T-helper 1 cell (primary cell): ENCODE measurements at regions not wholly inside any gene's neighbourhood (a gene's known extent, or its start where the extent isn't known, plus 50 kb on each side); places are given as distances from the start of the nearest gene placed in this dataset.
A peak's percentile ranks its signal among the peaks of the same experiment; 100 is the strongest.
"Not testable (repeated sequence)": the region's sequence is repeated elsewhere in the genome, so short reads cannot be mapped to it uniquely, and the experiment has no call there.

Experiments
- DNase-seq, 5 donors: peaks; one replicate each; pipeline ENCODE4 v3.0.0-alpha.2; 2012 to 2020

- no peak for DNase-seq
Measured at GRCh38 chr9:113665064-113665463, 201.5 kb downstream of the RGS3 start.

GRCh38 chr9:113665756-113666155, 202.2 kb downstream of the RGS3 start:
- no peak for DNase-seq

DNA sequence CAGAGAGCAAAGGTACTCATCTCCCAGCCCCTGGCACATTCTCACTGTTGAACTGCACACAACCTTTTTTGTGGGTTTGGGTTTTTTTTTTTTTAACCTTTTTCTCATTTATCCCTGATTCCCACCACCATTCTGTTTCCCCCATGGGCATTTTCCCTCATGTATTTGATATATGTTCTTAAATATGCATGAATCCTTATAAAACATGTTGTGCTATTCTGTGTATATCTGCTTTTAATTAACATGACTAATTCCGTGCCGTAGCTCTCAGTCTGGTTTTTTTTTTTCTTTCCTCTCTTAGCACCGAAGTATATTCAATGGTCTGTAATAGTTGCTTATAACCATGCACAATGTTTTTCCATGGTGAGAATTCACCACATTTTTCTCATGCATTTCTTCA, 204.5 kb downstream of the RGS3 start:
- no peak for DNase-seq

DNA sequence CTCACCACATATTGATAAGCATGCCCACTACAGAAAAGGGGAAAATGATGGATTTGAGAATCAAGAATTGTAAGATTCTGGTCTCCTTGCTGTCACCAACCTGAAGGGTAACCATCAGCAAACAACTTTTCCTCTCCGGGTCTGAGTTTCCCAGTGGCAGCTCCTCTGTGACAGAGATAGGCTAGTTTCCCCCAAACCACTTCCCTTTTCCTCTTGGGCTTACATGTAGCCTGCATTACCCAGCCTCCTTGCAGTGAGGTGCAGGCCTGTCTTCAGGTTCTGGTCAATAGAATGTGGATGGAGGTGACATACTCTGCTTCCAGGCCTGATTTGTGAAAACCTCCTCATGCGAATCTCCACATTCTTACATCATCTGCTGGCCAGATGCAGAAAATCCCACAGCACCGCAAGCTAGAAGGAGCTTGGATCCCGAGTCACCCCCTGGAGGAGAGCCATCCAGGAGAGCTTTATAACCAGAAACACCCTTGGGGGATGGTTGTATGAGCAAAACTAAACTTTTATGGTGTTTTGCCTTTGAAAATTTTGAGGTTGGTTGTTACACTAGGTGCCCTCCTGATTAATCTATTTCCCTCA, 206.1 kb downstream of the RGS3 start:
- DNase-seq: no peak

GRCh38 chr9:113673726-113674125, 202.4 kb upstream of the ZNF618 start:
- no peak for DNase-seq

DNA sequence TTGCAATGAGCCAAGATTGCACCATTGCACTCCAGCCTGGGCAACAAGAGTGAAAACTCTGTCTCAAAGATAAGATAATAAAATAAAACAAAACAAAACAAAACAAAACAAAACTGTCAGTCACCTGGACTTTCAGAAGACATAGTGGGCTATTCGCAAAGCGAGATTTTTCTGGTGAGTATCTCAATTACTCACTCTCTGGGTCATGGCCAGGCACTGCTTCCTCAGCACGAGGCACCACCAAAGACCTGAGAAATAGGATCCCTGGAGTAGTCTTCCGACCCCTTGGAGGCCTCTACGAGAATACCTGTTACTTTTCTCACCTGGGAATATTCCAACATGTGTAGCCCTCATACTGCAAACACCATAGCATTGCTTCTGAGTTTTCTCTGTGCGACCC, 201.7 kb upstream of the ZNF618 start:
- DNase-seq: no peak

GRCh38 chr9:113675475-113675941, 200.6 kb upstream of the ZNF618 start:
- no peak for DNase-seq

DNA sequence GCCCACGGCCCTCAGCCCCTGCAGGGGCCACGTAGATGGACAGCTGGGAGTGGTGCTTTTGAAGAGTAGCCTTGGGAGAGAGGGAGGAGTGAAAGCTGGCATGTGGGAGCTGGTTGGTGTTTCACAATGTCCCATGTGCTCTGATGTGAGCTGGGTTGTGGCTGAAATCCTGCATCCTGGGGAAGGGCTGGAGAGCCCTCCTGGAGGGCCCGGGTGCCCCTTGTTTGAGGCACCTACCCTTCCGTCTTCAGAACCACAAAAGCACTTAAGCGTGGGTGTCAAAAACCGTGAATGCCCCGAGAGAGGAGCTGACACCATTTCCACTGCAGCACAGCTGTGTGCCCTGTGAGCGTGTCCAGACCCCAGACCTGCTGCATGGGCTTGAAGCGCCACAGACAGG, 199.1 kb upstream of the ZNF618 start:
- DNase-seq: no peak

GRCh38 chr9:113677569-113677968, 198.5 kb upstream of the ZNF618 start:
- no peak for DNase-seq

GRCh38 chr9:113678119-113678858, 197.8 kb upstream of the ZNF618 start:
- DNase-seq: no peak

DNA sequence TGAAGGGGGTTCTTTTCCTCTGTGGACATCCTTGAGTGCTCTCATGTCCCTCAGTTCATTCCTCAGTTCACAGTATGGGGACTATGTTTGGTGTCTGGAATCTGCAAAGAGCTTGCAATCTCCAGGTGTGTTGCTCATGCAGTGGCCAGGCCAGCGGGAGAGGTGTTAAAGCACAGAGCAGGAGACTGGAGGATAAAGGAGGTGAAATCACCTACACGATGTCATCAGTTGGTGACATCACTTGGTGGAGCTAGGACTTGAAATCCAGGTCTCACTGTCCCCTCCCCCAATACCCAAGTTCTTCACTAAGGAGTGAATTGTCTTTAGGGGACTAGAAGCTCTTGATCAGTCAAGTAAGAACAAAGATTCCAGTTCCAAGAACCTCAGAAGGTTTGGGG, 197.3 kb upstream of the ZNF618 start:
- DNase-seq: no peak

- DNase-seq: peak in 2 of 5 donors; percentile 17 to 23
Measured at GRCh38 chr9:113682297-113682771, 193.8 kb upstream of the ZNF618 start.

- not testable (repeated sequence) for DNase-seq
Measured at GRCh38 chr9:113685636-113686035, 190.5 kb upstream of the ZNF618 start.

GRCh38 chr9:113687107-113687679, 188.9 kb upstream of the ZNF618 start:
- DNase-seq: no peak

DNA sequence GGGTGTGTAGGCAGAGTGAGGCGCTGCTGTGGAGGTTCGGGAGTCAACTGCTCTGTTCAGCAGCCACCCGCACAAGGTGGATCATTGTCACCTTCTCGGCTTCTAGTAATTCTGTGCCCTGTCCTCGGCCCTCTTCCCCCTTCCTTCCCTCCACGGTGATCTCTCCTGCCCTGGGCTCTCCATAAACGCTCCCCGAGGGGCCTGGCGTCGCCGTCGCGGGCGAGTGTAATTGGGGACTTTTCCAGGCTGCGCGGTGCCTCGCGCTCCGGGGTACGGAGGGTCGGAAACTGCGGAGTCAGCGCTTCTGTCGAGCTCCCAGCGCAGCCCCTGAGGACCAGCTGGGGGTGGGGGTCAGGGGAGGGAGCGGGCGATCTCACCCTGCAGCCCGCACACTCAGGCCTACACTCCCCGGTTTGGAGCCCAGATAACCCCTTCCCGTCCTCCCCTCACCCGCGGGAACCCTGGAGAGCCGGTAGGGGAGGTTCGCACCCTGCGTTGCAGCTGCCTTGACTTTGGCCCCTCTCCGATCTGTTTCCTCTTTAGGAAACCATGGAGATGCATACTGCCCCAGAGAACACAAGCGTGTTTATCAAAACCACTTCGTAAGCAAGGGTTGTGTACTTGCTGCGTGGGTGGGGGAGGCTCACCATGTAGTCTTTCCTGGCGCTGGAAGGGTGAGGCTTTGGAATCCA, 188.3 kb upstream of the ZNF618 start:
- no peak for DNase-seq

GRCh38 chr9:113690055-113690740, 185.9 kb upstream of the ZNF618 start:
- no peak for DNase-seq

DNA sequence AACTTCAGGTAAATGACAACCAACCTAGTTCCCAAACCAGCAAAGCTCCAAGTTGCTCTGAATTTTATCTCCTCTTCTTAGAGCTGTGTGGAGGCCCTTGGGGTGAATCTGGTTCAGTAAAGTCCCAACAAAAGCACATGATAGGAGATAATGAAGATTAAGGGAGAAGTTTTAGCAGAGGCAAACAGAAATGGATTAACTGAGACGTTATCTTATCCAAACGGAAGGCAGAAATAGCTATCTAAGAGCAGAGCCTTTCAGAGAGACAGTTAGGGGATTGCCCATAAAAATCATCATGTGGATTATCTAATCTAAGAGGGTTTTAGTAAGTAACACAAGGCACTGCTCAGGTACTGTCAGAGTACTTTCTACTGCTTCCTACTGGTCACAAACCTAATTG, 183.9 kb upstream of the ZNF618 start:
- no peak for DNase-seq

DNA sequence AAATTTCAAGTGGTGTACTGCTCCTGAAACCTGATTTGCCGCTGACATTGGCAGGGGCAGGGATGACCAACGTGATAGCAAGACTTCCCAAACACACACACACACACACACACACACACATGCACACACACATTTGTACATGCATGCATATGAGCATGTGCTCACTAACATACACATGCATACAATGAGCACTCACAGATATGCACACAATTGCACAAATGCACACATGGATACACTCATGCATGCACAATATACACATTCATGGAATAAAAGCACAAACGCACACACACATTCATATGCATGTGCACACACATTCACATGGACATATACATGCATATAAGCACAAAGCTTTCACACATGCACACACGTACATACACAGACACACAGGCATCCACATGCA, 181.2 kb upstream of the ZNF618 start:
- no peak for DNase-seq

- no peak for DNase-seq
Measured at GRCh38 chr9:113695440-113695851, 180.7 kb upstream of the ZNF618 start.

- DNase-seq: no peak
Measured at GRCh38 chr9:113695901-113696300, 180.2 kb upstream of the ZNF618 start.

- DNase-seq: no peak
Measured at GRCh38 chr9:113701774-113702755, 174.0 kb upstream of the ZNF618 start.
